HG02852 (cell line): ENCODE measurements at regions not wholly inside any gene's neighbourhood (a gene's known extent, or its start where the extent isn't known, plus 50 kb on each side); places are given as distances from the start of the nearest gene placed in this dataset.

ENCODE experiments used
- ATAC-seq: cut with Tn5 transposase; IDR thresholded peaks from one replicate; pipeline ENCODE4 v1.9.1; 2021; ENCODE audit warnings: mild to moderate bottlenecking, moderate library complexity; ENCODE audit not compliant: unreplicated experiment

- no peak for ATAC-seq
Measured at GRCh38 chr12:63266988-63267387, 116.0 kb upstream of the AVPR1A start.

- no peak for ATAC-seq
Measured at GRCh38 chr12:63264629-63265028, 113.6 kb upstream of the AVPR1A start.

GRCh38 chr12:63250486-63250885 lies 99.5 kb upstream of the AVPR1A start:
- no peak for ATAC-seq

- ATAC-seq, result no peak
Measured at GRCh38 chr12:63238892-63239291, 87.9 kb upstream of the AVPR1A start.

- no peak for ATAC-seq
Measured at GRCh38 chr12:63232896-63233295, 81.9 kb upstream of the AVPR1A start.

GRCh38 chr12:63228853-63229252 lies 77.9 kb upstream of the AVPR1A start:
- ATAC-seq, result no peak

GRCh38 chr12:63226792-63227463 lies 75.9 kb upstream of the AVPR1A start:
- no peak for ATAC-seq

GRCh38 chr12:63224396-63224795 lies 73.4 kb upstream of the AVPR1A start:
- no peak for ATAC-seq

GRCh38 chr12:63223128-63223527 lies 72.1 kb upstream of the AVPR1A start:
- ATAC-seq, result no peak

GRCh38 chr12:63222582-63222981 lies 71.6 kb upstream of the AVPR1A start:
- ATAC-seq, result no peak

- no peak for ATAC-seq
Measured at GRCh38 chr12:63220921-63221320, 69.9 kb upstream of the AVPR1A start.

GRCh38 chr12:63212316-63212715 lies 61.3 kb upstream of the AVPR1A start:
- ATAC-seq, result no peak

GRCh38 chr12:63208956-63209355 lies 58.0 kb upstream of the AVPR1A start:
- ATAC-seq, result no peak

GRCh38 chr12:63206909-63207308 lies 55.9 kb upstream of the AVPR1A start:
- ATAC-seq, result no peak

GRCh38 chr12:63206494-63206893 lies 55.5 kb upstream of the AVPR1A start:
- ATAC-seq, result no peak
